Testis (tissue), 2 donors: ENCODE measurements at regions not wholly inside any gene's neighbourhood (a gene's known extent, or its start where the extent isn't known, plus 50 kb on each side); places are given as distances from the start of the nearest gene placed in this dataset.

Experiments used
- CTCF ChIP-seq, 3 experiments: fragments of 450-650 bp in 2 of 3; fragments of 200-600 bp in 1 of 3; sonication (generic) in 1 of 3; IDR thresholded peaks; one replicate each; pipeline ENCODE4 v1.5.1; 2016 to 2019; ENCODE audit warnings: antibody characterized with exemption in 3 of 3, mild to moderate bottlenecking in 2 of 3, moderate library complexity in 1 of 3
- POLR2A ChIP-seq: fragments of 450-650 bp; IDR thresholded peaks from one replicate; pipeline ENCODE4 v1.6.1; 2017; ENCODE audit warnings: antibody characterized with exemption, mild to moderate bottlenecking, moderate library complexity

- TF ChIP-seq CTCF (IDR thresholded peaks at IDR 0.05), result no peak
- TF ChIP-seq POLR2A, result no peak
These were observed 160.3 kb upstream of the FRG1 start for GRCh38 chr4:189780391-189780790.
